ENCODE measurements at regions not wholly inside any gene's neighbourhood (a gene's known extent, or its start where the extent isn't known, plus 50 kb on each side); places are given as distances from the start of the nearest gene placed in this dataset.
"Not testable (repeated sequence)": the region's sequence is repeated elsewhere in the genome, so short reads cannot be mapped to it uniquely, and the experiment has no call there.

GRCh38 chr2:111425789-111426201, 305.1 kb downstream of the BCL2L11 start:
- peak; percentile 51 for DNase-seq (ENCODE audit: low spot score)

DNA sequence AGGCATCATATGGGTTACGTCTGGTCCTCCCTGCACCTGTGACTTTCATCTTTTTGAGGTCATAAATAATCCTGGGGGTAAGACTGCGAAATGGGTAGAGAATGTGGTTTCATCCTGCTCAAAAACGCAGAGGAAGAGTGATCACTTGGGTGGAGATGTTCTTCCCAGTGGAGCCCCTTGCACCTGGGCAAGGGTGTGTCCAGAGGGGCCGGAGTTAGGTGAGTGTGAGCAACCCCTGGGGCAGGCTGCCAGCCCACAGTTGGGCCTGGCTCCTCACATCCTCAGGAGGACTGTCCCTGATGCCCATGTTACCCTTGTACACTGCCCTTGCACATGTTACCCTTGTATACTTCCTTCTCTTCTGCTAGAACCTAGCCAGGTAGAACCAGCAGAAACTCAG, 306.6 kb downstream of the BCL2L11 start:
- DNase-seq (ENCODE audit: low spot score), result not testable (repeated sequence)

- not testable (repeated sequence) for DNase-seq (ENCODE audit: low spot score)
These were observed 308.2 kb downstream of the BCL2L11 start for GRCh38 chr2:111428915-111429314.

DNA sequence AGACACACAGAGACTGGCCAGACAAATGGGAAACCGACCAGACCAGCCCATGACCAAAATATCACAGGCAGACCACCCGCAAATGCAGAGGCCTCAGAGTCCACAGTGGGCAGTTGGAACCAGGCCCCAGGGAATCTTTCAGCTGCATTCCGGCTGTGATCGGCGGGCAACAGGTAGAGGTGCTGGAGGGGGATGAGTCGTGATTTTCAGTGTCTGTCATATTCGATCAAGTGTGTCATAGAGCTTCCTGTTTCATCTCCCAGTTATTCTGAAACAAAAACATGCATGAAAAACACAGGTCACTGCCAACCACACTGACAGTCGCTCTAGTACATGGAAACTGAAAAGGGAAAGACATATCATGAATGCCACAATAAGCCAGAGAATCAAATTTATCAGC, 308.6 kb downstream of the BCL2L11 start:
- not testable (repeated sequence) for DNase-seq (ENCODE audit: low spot score)

GRCh38 chr2:111430817-111431661, 310.3 kb downstream of the BCL2L11 start:
- not testable (repeated sequence) for DNase-seq (ENCODE audit: low spot score)

- DNase-seq (ENCODE audit: low spot score), result not testable (repeated sequence)
These were observed 311.7 kb downstream of the BCL2L11 start for GRCh38 chr2:111432423-111432822.

- DNase-seq (ENCODE audit: low spot score), result not testable (repeated sequence)
These were observed 312.3 kb downstream of the BCL2L11 start for GRCh38 chr2:111432916-111433499.

DNA sequence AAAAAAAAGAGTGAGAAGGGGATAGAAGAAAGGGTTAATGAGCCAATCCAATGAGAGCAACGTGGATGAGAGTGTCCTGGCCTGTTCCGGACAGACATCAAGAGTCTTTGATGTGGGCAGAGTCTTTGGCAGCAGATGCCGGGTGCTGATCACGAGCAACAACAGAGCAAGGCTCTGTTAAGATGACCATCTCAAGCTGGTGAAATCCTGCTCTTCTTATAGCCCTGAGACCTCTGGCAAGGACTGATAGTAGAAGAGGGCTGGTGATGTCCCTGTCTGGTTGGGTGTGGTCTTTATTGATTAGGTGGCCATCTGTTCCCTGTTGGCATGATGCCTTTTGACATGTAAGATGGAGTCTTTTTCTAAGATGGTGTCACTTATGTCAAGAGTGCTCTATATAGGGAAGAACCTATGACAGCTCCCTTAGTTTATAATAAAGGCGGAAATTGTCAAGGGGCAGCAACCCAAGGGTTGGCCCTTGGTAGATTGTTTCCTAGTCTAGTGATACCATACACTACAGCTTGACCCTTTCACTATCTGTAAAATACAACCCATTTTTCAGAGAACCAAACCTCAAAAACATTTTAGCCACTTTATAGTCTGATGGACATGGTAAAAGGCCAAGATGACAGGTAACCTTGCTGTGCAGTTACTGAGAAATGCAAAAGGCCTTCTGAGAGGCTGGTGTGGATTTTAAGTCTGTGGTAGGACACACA, 313.3 kb downstream of the BCL2L11 start:
- DNase-seq (ENCODE audit: low spot score), result not testable (repeated sequence)

DNA sequence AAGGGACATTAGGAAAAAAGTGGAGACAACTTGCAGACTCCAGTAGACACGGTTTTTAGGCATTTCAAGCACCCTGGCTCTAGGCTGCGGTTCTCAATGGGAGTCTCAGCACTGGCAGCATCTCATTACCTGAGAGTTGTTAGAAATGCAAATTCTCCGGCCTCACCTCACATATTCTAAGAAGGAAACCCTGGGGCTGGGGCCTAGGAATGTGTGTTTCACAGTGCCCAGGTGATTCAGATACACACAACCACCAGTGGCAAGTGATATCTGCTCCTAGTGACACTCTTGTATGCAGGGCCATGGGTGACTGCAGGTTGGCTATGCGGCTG, 313.9 kb downstream of the BCL2L11 start:
- not testable (repeated sequence) for DNase-seq (ENCODE audit: low spot score)

- not testable (repeated sequence) for DNase-seq (ENCODE audit: low spot score)
These were observed 315.0 kb downstream of the BCL2L11 start for GRCh38 chr2:111435553-111436310.

- not testable (repeated sequence) for DNase-seq (ENCODE audit: low spot score)
These were observed 315.7 kb downstream of the BCL2L11 start for GRCh38 chr2:111436411-111436810.

- DNase-seq (ENCODE audit: low spot score), result not testable (repeated sequence)
These were observed 316.7 kb downstream of the BCL2L11 start for GRCh38 chr2:111437288-111437990.

- not testable (repeated sequence) for DNase-seq (ENCODE audit: low spot score)
These were observed 317.4 kb downstream of the BCL2L11 start for GRCh38 chr2:111438161-111438560.

DNA sequence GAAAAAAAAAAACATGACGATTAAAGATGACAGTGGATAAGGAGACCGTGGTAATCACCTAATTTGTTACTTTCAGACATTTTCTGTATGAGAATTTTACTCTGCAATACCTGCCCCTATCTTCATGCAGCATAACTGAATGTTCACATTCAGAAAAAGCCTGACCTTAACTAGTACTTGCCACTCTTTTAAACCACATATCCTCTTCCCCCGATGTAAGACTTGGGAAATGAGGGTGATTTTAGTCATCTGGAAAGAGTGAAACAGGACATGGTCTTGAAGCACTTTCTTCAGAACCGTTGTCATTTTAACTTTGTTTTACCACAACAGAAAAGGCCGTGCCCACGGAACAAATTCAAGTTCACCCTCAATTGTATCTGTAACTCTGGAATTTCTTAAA, 318.5 kb downstream of the BCL2L11 start:
- DNase-seq (ENCODE audit: low spot score), result not testable (repeated sequence)

GRCh38 chr2:111441614-111442013, 320.9 kb downstream of the BCL2L11 start:
- not testable (repeated sequence) for DNase-seq (ENCODE audit: low spot score)

- DNase-seq (ENCODE audit: low spot score), result not testable (repeated sequence)
These were observed 322.2 kb downstream of the BCL2L11 start for GRCh38 chr2:111442767-111443454.

GRCh38 chr2:111444516-111444915, 323.8 kb downstream of the BCL2L11 start:
- not testable (repeated sequence) for DNase-seq (ENCODE audit: low spot score)

GRCh38 chr2:111445191-111445929, 324.6 kb downstream of the BCL2L11 start:
- DNase-seq (ENCODE audit: low spot score), result not testable (repeated sequence)

- DNase-seq (ENCODE audit: low spot score), result not testable (repeated sequence)
These were observed 325.2 kb downstream of the BCL2L11 start for GRCh38 chr2:111445941-111446340.

- not testable (repeated sequence) for DNase-seq (ENCODE audit: low spot score)
These were observed 326.8 kb downstream of the BCL2L11 start for GRCh38 chr2:111447482-111447881.

Measured in CD4-positive, alpha-beta T cell treated with Interleukin-15 for 4 hours (primary cell).